Activated CD4-positive, alpha-beta memory T cell treated with anti-CD3 and anti-CD28 coated beads, Interleukin-2, amount 10 ng/mL, durations not matched to agents 7 days and 5 days (primary cell): ENCODE measurements at regions not wholly inside any gene's neighbourhood (a gene's known extent, or its start where the extent isn't known, plus 50 kb on each side); places are given as distances from the start of the nearest gene placed in this dataset.

ENCODE experiments used
- CTCF ChIA-PET: fragments of 350-600 bp; sonication (Branson Sonifier 250); formaldehyde crosslinking; loops from one replicate; lab custom pipeline; 2021; ENCODE audit warnings: antibody characterized with exemption, inconsistent platforms; lab: Charles Lee
- POLR2A ChIA-PET: fragments of 350-600 bp; sonication (Branson Sonifier 250); formaldehyde crosslinking; loops from one replicate; lab custom pipeline; 2021; ENCODE audit warnings: antibody characterized with exemption; lab: Charles Lee
- DNase-seq: peaks from one replicate; pipeline ENCODE4 v3.0.0-alpha.2; 2020
- H3K27ac Mint-ChIP-seq: one replicate; pipeline ENCODE4 v1.8.0; 2021; ENCODE audit warnings: mild to moderate bottlenecking, mixed read lengths
- H3K27me3 Mint-ChIP-seq: one replicate; pipeline ENCODE4 v1.8.0; 2021; ENCODE audit warnings: mixed read lengths
- H3K36me3 Mint-ChIP-seq: one replicate; pipeline ENCODE4 v1.8.0; 2021; ENCODE audit warnings: low read depth, mixed read lengths
- H3K4me1 Mint-ChIP-seq: one replicate; pipeline ENCODE4 v1.8.0; 2021; ENCODE audit warnings: mixed read lengths
- H3K4me3 Mint-ChIP-seq: one replicate; pipeline ENCODE4 v1.8.0; 2021; ENCODE audit warnings: mild to moderate bottlenecking, mixed read lengths
- H3K9me3 Mint-ChIP-seq: one replicate; pipeline ENCODE4 v1.8.0; 2021; ENCODE audit warnings: mixed read lengths

- H3K4me1 Mint-ChIP-seq = no peaks in the 10 kb centered on the region
- DNase-seq = no peak
- no peak overlapping the region for H3K4me3 Mint-ChIP-seq
- no peaks in the 10 kb centered on the region for H3K36me3 Mint-ChIP-seq
- H3K27me3 Mint-ChIP-seq = peaks cover 4% of the 10 kb centered on the region
- POLR2A ChIA-PET = no interaction called here
- CTCF ChIA-PET = no interaction called here
- no peak overlapping the region for H3K27ac Mint-ChIP-seq
- H3K9me3 Mint-ChIP-seq = no peaks in the 10 kb centered on the region
Measured at GRCh38 chr2:234841321-234842015, 110.3 kb upstream of the SH3BP4 start.

GRCh38 chr2:234840336-234840735 is 111.5 kb upstream of the SH3BP4 start:
- H3K27ac Mint-ChIP-seq = no peak overlapping the region
- no peaks in the 10 kb centered on the region for H3K9me3 Mint-ChIP-seq
- H3K36me3 Mint-ChIP-seq = no peaks in the 10 kb centered on the region
- POLR2A ChIA-PET = no interaction called here
- CTCF ChIA-PET = no interaction called here
- no peak overlapping the region for H3K4me3 Mint-ChIP-seq
- DNase-seq = no peak
- peaks cover 4% of the 10 kb centered on the region for H3K27me3 Mint-ChIP-seq
- H3K4me1 Mint-ChIP-seq = no peaks in the 10 kb centered on the region

- no peak overlapping the region for H3K27ac Mint-ChIP-seq
- CTCF ChIA-PET = interaction anchor here (0.8 kb wide), 1 partner anchor 25 kb away, joined by 3 read pairs; no protein-coding TSS in a partner anchor
- DNase-seq = no peak
- no peaks in the 10 kb centered on the region for H3K36me3 Mint-ChIP-seq
- peaks cover 3% of the 10 kb centered on the region for H3K27me3 Mint-ChIP-seq
- H3K9me3 Mint-ChIP-seq = no peaks in the 10 kb centered on the region
- H3K4me3 Mint-ChIP-seq = no peak overlapping the region
- POLR2A ChIA-PET = no interaction called here
- H3K4me1 Mint-ChIP-seq = no peaks in the 10 kb centered on the region
Measured at GRCh38 chr2:234839285-234839684, 112.5 kb upstream of the SH3BP4 start.

- Mint-ChIP-seq H3K27ac (no peak overlapping the region), H3K9me3 (no peaks in the 10 kb centered on the region), H3K4me3 (no peak overlapping the region), H3K27me3 (peaks cover 3% of the 10 kb centered on the region), H3K4me1 (no peaks in the 10 kb centered on the region), H3K36me3 (no peaks in the 10 kb centered on the region)
- ChIA-PET CTCF (no interaction called here), POLR2A (no interaction called here)
- no peak for DNase-seq
Measured at GRCh38 chr2:234836271-234836670, 115.5 kb upstream of the SH3BP4 start.

GRCh38 chr2:234835738-234836137 is 116.1 kb upstream of the SH3BP4 start:
- H3K27me3 Mint-ChIP-seq = peaks cover 4% of the 10 kb centered on the region
- no peaks in the 10 kb centered on the region for H3K9me3 Mint-ChIP-seq
- no peaks in the 10 kb centered on the region for H3K36me3 Mint-ChIP-seq
- H3K27ac Mint-ChIP-seq = no peak overlapping the region
- no peak for DNase-seq
- no peaks in the 10 kb centered on the region for H3K4me1 Mint-ChIP-seq
- H3K4me3 Mint-ChIP-seq = no peak overlapping the region
- ChIA-PET POLR2A (no interaction called here), CTCF (no interaction called here)

DNA sequence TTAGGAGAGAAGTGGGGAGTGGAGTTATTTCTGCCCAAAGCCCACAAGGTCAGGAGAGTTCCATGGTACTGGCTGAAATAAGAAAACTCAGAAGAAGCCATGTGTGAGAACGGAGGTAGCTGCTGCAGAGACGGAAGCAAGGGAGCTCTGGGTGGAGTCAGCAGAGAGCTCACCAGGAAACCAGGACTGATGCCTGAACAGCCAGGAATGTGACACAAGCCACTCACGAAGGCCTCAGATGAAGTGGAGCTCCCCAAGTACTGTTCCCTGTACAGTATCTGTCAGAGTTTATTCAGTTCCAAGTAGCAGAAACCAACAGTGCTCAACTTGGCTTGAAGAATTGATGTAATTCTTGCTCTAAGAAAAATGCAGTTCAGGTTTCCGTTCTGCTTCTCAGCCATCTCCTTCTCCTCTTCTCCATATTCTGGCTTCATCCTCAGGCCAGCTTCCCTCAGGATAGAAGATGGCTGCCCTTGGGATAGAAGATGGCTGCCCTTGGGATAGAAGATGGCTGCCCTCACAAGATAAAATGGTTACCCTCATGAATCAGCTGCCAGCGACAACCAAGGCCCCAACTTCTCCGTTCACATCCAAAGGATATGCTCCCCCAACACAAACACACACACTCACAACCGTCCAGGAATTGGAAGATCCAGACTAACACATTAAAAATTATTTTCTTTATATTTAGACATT is 117.4 kb upstream of the SH3BP4 start:
- peaks cover 3% of the 10 kb centered on the region for H3K27me3 Mint-ChIP-seq
- no peaks in the 10 kb centered on the region for H3K4me1 Mint-ChIP-seq
- DNase-seq = no peak
- H3K9me3 Mint-ChIP-seq = no peaks in the 10 kb centered on the region
- POLR2A ChIA-PET = no interaction called here
- no peak overlapping the region for H3K27ac Mint-ChIP-seq
- CTCF ChIA-PET = no interaction called here
- no peak overlapping the region for H3K4me3 Mint-ChIP-seq
- no peaks in the 10 kb centered on the region for H3K36me3 Mint-ChIP-seq

DNA sequence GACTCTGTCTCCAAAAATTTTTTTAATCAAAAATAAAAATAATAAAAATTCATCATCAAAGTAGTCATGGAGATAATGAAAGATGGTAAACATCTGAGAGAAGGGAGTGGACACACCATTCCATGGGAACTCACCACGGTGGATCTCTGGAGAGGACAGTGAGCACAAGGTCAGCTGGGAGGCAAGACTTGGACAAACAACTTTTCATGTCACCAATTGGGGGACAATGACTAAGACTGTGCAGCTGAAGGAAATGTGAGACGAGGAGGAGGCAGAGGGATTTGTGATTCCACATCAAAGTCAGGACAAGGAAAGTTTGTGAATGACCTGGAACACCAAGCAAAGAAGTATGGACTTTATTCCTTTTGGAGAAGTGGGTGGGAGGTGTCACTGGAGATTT is 121.0 kb upstream of the SH3BP4 start:
- CTCF ChIA-PET = no interaction called here
- no peak overlapping the region for H3K27ac Mint-ChIP-seq
- peaks cover 4% of the 10 kb centered on the region for H3K27me3 Mint-ChIP-seq
- H3K9me3 Mint-ChIP-seq = no peaks in the 10 kb centered on the region
- no peaks in the 10 kb centered on the region for H3K4me1 Mint-ChIP-seq
- no peaks in the 10 kb centered on the region for H3K36me3 Mint-ChIP-seq
- no peak overlapping the region for H3K4me3 Mint-ChIP-seq
- no peak for DNase-seq
- POLR2A ChIA-PET = no interaction called here

DNA sequence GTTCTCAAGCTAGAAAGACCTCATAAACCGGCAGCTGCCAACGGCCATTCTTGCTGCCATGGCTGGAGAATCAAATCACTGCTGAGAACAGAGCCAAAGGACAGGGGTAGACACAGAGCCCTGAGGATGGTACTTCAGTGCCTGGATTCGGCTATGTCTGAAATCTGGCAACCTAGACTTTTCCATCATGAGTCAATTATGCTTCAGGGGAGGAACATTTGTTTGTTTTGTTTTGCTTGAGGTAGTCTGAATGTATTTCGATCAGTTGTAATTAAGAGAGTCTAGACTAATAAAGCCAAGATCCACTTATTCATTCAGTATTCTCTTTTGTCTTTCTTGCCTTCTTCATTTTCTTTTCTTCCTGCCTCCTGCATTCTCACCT is 122.8 kb upstream of the SH3BP4 start:
- H3K9me3 Mint-ChIP-seq = no peaks in the 10 kb centered on the region
- H3K36me3 Mint-ChIP-seq = no peaks in the 10 kb centered on the region
- CTCF ChIA-PET = no interaction called here
- H3K4me1 Mint-ChIP-seq = no peaks in the 10 kb centered on the region
- POLR2A ChIA-PET = no interaction called here
- H3K4me3 Mint-ChIP-seq = no peak overlapping the region
- DNase-seq = no peak
- no peak overlapping the region for H3K27ac Mint-ChIP-seq
- peaks cover 4% of the 10 kb centered on the region for H3K27me3 Mint-ChIP-seq

DNA sequence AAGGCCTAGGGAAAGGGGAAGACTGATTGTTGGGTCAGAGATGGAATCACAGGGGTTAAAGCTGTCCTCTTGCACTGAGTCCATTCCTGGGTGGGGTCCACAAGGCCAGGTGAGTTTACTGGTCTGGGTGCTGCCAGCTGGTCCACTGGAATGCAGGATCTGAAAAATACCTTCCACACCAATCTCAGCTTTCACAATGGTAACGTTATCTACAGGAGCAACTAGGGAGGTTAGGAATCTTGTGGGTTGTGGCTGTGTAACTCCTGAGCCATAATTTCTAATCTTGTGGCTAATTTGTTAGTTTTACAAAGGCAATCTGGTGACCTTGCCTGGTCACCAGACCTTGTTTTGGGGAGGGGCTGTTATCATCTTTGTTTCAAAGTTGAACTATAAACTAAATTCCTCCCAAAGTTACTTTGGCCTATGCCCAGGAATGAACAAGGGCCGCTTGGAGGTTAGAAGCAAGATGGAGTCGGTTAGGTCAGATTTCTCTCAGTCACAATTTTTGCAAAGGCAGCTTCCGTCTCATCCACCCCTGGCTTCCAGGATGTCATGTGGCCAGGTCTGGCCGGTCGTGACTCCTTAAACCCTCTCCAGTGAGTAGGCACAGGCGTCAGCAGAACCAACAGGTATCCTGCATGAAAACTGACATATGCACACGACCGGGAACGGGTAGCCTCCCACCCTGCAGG is 123.3 kb upstream of the SH3BP4 start:
- no peaks in the 10 kb centered on the region for H3K4me1 Mint-ChIP-seq
- no peaks in the 10 kb centered on the region for H3K36me3 Mint-ChIP-seq
- peaks cover 4% of the 10 kb centered on the region for H3K27me3 Mint-ChIP-seq
- no peak for DNase-seq
- no peak overlapping the region for H3K27ac Mint-ChIP-seq
- CTCF ChIA-PET = no interaction called here
- no peak overlapping the region for H3K4me3 Mint-ChIP-seq
- POLR2A ChIA-PET = no interaction called here
- no peaks in the 10 kb centered on the region for H3K9me3 Mint-ChIP-seq

- H3K27ac Mint-ChIP-seq = no peak overlapping the region
- ChIA-PET CTCF (no interaction called here), POLR2A (no interaction called here)
- H3K4me1 Mint-ChIP-seq = no peaks in the 10 kb centered on the region
- no peaks in the 10 kb centered on the region for H3K36me3 Mint-ChIP-seq
- H3K4me3 Mint-ChIP-seq = no peak overlapping the region
- peaks cover 4% of the 10 kb centered on the region for H3K27me3 Mint-ChIP-seq
- no peak for DNase-seq
- H3K9me3 Mint-ChIP-seq = no peaks in the 10 kb centered on the region
Measured at GRCh38 chr2:234827096-234827860, 124.5 kb upstream of the SH3BP4 start.

GRCh38 chr2:234826681-234827080 is 125.1 kb upstream of the SH3BP4 start:
- Mint-ChIP-seq H3K27me3 (peaks cover 4% of the 10 kb centered on the region), H3K4me3 (no peak overlapping the region), H3K4me1 (no peaks in the 10 kb centered on the region), H3K36me3 (no peaks in the 10 kb centered on the region), H3K27ac (no peak overlapping the region), H3K9me3 (no peaks in the 10 kb centered on the region)
- ChIA-PET POLR2A (no interaction called here), CTCF (no interaction called here)
- DNase-seq = no peak

- ChIA-PET CTCF (no interaction called here), POLR2A (interaction anchor here (0.6 kb wide), 1 partner anchor 34 kb away, joined by 3 read pairs; no protein-coding TSS in a partner anchor)
- H3K4me1 Mint-ChIP-seq = no peaks in the 10 kb centered on the region
- H3K4me3 Mint-ChIP-seq = no peak overlapping the region
- no peaks in the 10 kb centered on the region for H3K36me3 Mint-ChIP-seq
- H3K27ac Mint-ChIP-seq = no peak overlapping the region
- no peaks in the 10 kb centered on the region for H3K9me3 Mint-ChIP-seq
- no peak for DNase-seq
- H3K27me3 Mint-ChIP-seq = peaks cover 4% of the 10 kb centered on the region
Measured at GRCh38 chr2:234825616-234826015, 126.2 kb upstream of the SH3BP4 start.

GRCh38 chr2:234823877-234824376 is 127.9 kb upstream of the SH3BP4 start:
- H3K36me3 Mint-ChIP-seq = no peaks in the 10 kb centered on the region
- ChIA-PET POLR2A (no interaction called here), CTCF (no interaction called here)
- H3K27me3 Mint-ChIP-seq = peaks cover 4% of the 10 kb centered on the region
- no peak overlapping the region for H3K27ac Mint-ChIP-seq
- H3K4me1 Mint-ChIP-seq = no peaks in the 10 kb centered on the region
- no peak overlapping the region for H3K4me3 Mint-ChIP-seq
- no peak for DNase-seq
- H3K9me3 Mint-ChIP-seq = no peaks in the 10 kb centered on the region
